Calu3 (cell line): ENCODE measurements at regions not wholly inside any gene's neighbourhood (a gene's known extent, or its start where the extent isn't known, plus 50 kb on each side); places are given as distances from the start of the nearest gene placed in this dataset.

Experiments
- BruUV-seq: library from RNA; stranded (reverse); fragments of 400-500 nt; replicated peaks from 2 replicates; lab custom pipeline; 2021; lab: Mats Ljungman, UMichigan
- CTCF ChIA-PET: fragments of 300-600 bp; sonication (Branson Sonifier 250); formaldehyde crosslinking; loops from one replicate; lab custom pipeline; 2022; ENCODE audit warnings: antibody characterized with exemption; lab: Charles Lee
- DNase-seq: peaks from one replicate; pipeline ENCODE4 v3.0.0; 2022
- H3K27ac Mint-ChIP-seq: one replicate; pipeline ENCODE4 v1.8.0; 2022; ENCODE audit warnings: mixed read lengths; ENCODE audit not compliant: unreplicated experiment
- H3K27me3 Mint-ChIP-seq: one replicate; pipeline ENCODE4 v1.8.0; 2022; ENCODE audit warnings: mixed read lengths; ENCODE audit not compliant: unreplicated experiment
- H3K36me3 Mint-ChIP-seq: one replicate; pipeline ENCODE4 v1.8.0; 2022; ENCODE audit warnings: mild to moderate bottlenecking, moderate library complexity, mixed read lengths; ENCODE audit not compliant: insufficient read depth, unreplicated experiment
- H3K4me1 Mint-ChIP-seq: one replicate; pipeline ENCODE4 v1.8.0; 2022; ENCODE audit warnings: mild to moderate bottlenecking, low read depth, mixed read lengths; ENCODE audit not compliant: unreplicated experiment
- H3K4me3 Mint-ChIP-seq: one replicate; pipeline ENCODE4 v1.8.0; 2022; ENCODE audit warnings: mild to moderate bottlenecking, low read depth, moderate library complexity, mixed read lengths; ENCODE audit not compliant: unreplicated experiment
- H3K9me3 Mint-ChIP-seq: one replicate; pipeline ENCODE4 v1.8.0; 2022; ENCODE audit warnings: low read depth, mixed read lengths; ENCODE audit not compliant: unreplicated experiment
- CTCF ChIP-seq: fragments of 200-600 bp; IDR thresholded peaks from one replicate; pipeline ENCODE4 v1.8.0; 2022; ENCODE audit warnings: antibody characterized with exemption; ENCODE audit not compliant: unreplicated experiment
- intact Hi-C: fragments of 100-400 bp; cut with micrococcal nuclease; formaldehyde crosslinking; loops from one replicate; pipeline ENCODE4 v1.10.0; 2022; ENCODE audit not compliant: unreplicated experiment

- CTCF ChIA-PET, result no interaction called here
- no peaks in the 10 kb centered on the region for H3K27me3 Mint-ChIP-seq
- H3K4me1 Mint-ChIP-seq, result peaks cover 15% of the 10 kb centered on the region
- no peak overlapping the region for H3K4me3 Mint-ChIP-seq
- no peak for TF ChIP-seq CTCF
- BruUV-seq, result no TSS peak
- DNase-seq, result no peak
- no peak overlapping the region for H3K27ac Mint-ChIP-seq
- intact Hi-C loops, result no loop called here
- no peaks in the 10 kb centered on the region for H3K9me3 Mint-ChIP-seq
- peaks cover 7% of the 10 kb centered on the region for H3K36me3 Mint-ChIP-seq
These were observed 231.4 kb downstream of the BMP2 start for GRCh38 chr20:6998909-6999308.

DNA sequence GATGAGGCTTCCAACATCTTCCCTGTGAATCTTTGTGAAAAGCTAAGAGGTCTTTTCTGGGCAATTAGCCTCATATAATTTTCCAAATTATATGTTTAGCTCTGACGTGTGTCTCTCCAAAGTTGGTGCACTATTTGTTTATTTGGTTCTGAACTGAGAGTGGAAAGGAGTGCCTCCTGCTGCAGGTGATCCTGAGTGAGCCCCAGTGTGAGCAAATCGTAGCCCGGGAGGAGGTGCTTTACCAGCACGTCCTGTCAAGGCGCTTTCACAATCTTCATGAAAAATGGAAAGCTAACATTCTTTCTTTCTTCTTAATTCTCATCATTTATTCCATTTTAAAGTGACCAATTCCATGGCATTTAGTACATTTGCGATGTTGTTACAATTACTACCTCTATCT lies 231.9 kb downstream of the BMP2 start:
- no peak for TF ChIP-seq CTCF
- intact Hi-C loops, result no loop called here
- Mint-ChIP-seq H3K4me1 (peaks cover 11% of the 10 kb centered on the region), H3K9me3 (no peaks in the 10 kb centered on the region), H3K27me3 (no peaks in the 10 kb centered on the region), H3K36me3 (peaks cover 4% of the 10 kb centered on the region), H3K4me3 (no peak overlapping the region), H3K27ac (no peak overlapping the region)
- CTCF ChIA-PET, result no interaction called here
- no TSS peak for BruUV-seq
- DNase-seq, result no peak

GRCh38 chr20:7003598-7003997 lies 236.1 kb downstream of the BMP2 start:
- no peaks in the 10 kb centered on the region for H3K4me1 Mint-ChIP-seq
- intact Hi-C loops, result no loop called here
- H3K36me3 Mint-ChIP-seq, result no peaks in the 10 kb centered on the region
- no peaks in the 10 kb centered on the region for H3K9me3 Mint-ChIP-seq
- H3K27me3 Mint-ChIP-seq, result no peaks in the 10 kb centered on the region
- BruUV-seq, result no TSS peak
- no peak overlapping the region for H3K4me3 Mint-ChIP-seq
- no peak for TF ChIP-seq CTCF
- H3K27ac Mint-ChIP-seq, result no peak overlapping the region
- DNase-seq, result no peak
- CTCF ChIA-PET, result no interaction called here

DNA sequence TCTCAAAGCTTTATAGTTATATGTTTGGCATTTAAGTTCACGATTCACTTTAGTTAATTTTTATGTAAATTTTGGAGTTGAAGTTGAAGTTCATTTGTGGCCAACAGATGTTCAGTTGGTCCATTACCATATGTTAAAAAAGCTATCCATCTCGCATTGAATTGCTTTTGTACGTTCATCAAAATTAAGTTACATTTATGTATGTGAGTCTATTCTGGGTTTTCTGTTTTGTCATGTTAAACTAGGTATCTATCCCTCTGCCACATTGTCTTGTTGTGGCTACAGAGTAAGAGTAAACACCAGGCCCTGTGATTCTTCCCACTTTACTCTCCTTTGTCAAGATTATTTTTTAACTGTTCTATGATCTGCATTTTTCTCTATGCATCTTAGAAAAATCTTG lies 237.3 kb downstream of the BMP2 start:
- intact Hi-C loops, result no loop called here
- BruUV-seq, result no TSS peak
- Mint-ChIP-seq H3K27ac (no peak overlapping the region), H3K4me1 (no peaks in the 10 kb centered on the region), H3K36me3 (no peaks in the 10 kb centered on the region), H3K27me3 (no peaks in the 10 kb centered on the region), H3K4me3 (no peak overlapping the region), H3K9me3 (no peaks in the 10 kb centered on the region)
- DNase-seq, result no peak
- CTCF ChIA-PET, result no interaction called here
- TF ChIP-seq CTCF, result no peak

DNA sequence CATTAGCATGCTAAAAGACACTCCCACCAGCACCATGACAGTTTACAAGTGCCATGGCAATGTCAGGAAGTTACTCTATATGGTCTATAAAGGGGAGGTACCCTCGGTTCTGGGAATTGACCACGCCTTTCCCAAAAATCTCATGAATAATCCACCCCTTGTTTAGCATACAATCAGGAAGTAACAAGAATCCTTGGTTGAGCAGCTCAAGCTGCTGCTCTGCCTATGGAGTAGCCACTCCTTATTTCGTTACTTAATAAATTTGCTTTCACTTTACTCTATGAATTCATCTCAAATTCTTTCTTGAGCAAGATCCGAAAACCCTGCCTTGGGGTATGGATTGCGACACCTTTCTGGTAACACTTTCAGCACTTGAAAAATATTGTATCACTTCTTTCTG lies 243.0 kb downstream of the BMP2 start:
- CTCF ChIA-PET, result no interaction called here
- H3K36me3 Mint-ChIP-seq, result no peaks in the 10 kb centered on the region
- no peak for DNase-seq
- H3K4me1 Mint-ChIP-seq, result no peaks in the 10 kb centered on the region
- no peak overlapping the region for H3K4me3 Mint-ChIP-seq
- no peaks in the 10 kb centered on the region for H3K27me3 Mint-ChIP-seq
- no peaks in the 10 kb centered on the region for H3K9me3 Mint-ChIP-seq
- BruUV-seq, result no TSS peak
- no peak for TF ChIP-seq CTCF
- no peak overlapping the region for H3K27ac Mint-ChIP-seq
- intact Hi-C loops, result no loop called here
